ENCODE measurements at regions not wholly inside any gene's neighbourhood (a gene's known extent, or its start where the extent isn't known, plus 50 kb on each side); places are given as distances from the start of the nearest gene placed in this dataset.

DNA sequence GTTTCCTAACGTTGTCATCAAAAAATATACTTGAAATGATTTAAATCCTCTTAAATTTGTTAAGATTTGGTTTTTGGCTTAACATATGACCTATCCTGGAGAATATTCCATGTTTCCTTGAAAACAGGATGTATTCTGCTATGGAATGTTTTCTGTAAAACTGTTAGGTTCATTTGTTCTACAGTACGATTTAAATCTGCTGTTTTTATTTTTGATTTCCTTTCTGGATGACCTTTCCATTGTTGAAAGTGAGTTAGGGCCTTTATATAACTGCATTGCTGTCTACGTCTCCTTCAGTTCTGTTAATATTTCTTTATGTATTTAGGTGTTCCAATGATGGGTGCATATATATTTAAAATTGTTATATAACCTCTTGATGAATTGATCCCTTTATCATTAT lies 465.3 kb upstream of the ALCAM start:
- TF ChIP-seq POLR2A (IDR thresholded peaks at IDR 0.05), result no peak
- TF ChIP-seq, protein P1, sequence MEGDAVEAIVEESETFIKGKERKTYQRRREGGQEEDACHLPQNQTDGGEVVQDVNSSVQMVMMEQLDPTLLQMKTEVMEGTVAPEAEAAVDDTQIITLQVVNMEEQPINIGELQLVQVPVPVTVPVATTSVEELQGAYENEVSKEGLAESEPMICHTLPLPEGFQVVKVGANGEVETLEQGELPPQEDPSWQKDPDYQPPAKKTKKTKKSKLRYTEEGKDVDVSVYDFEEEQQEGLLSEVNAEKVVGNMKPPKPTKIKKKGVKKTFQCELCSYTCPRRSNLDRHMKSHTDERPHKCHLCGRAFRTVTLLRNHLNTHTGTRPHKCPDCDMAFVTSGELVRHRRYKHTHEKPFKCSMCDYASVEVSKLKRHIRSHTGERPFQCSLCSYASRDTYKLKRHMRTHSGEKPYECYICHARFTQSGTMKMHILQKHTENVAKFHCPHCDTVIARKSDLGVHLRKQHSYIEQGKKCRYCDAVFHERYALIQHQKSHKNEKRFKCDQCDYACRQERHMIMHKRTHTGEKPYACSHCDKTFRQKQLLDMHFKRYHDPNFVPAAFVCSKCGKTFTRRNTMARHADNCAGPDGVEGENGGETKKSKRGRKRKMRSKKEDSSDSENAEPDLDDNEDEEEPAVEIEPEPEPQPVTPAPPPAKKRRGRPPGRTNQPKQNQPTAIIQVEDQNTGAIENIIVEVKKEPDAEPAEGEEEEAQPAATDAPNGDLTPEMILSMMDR (IDR thresholded peaks at IDR 0.05), result no peak
